ENCODE measurements at regions not wholly inside any gene's neighbourhood (a gene's known extent, or its start where the extent isn't known, plus 50 kb on each side); places are given as distances from the start of the nearest gene placed in this dataset.
A peak's percentile ranks its signal among the peaks of the same experiment; 100 is the strongest.

- intact Hi-C loops (cut with micrococcal nuclease; ENCODE audit: unreplicated experiment) = loop anchor here (5.0 kb wide), 3 partner anchors 166 to 281 kb away; no protein-coding TSS in a partner anchor
- Histone ChIP-seq H3K4me1 (ENCODE audit: insufficient read depth, low read length) (no peaks in the 10 kb centered on the region), H3K4me2 (ENCODE audit: low read depth, low read length) (no peak overlapping the region), H3K9ac (ENCODE audit: insufficient read depth, low read depth, low read length) (no peak overlapping the region), H3K27ac (ENCODE audit: extremely low read length, insufficient read depth, low read length) (no peak overlapping the region), H3K79me2 (ENCODE audit: insufficient read depth, low read length) (no peaks in the 10 kb centered on the region), H3K36me3 (replicated peaks in 1 of 2; ENCODE audit: control insufficient read depth in 1 of 2, insufficient read depth in 2 of 2, low read length in 2 of 2) (no peaks in the 10 kb centered on the region), H3K4me3 (replicated peaks in 1 of 3; ENCODE audit: insufficient read depth in 1 of 3, low read depth in 2 of 3, low read length in 3 of 3) (no peak overlapping the region), H2AFZ (ENCODE audit: low read length) (no peak overlapping the region), H3K9me3 (ENCODE audit: low read length) (no peaks in the 10 kb centered on the region), H3K27me3 (ENCODE audit: control insufficient read depth in 1 of 2, insufficient read depth in 2 of 2, low read length in 2 of 2) (no peaks in the 10 kb centered on the region), H4K20me1 (ENCODE audit: insufficient read depth, low read length) (no peaks in the 10 kb centered on the region)
- CTCF ChIA-PET (ENCODE audit: low intra/inter-chr PET ratio, low total read pairs) = interaction anchor here (1.8 kb wide), 1 partner anchor 186 kb away, joined by 6 read pairs; no protein-coding TSS in a partner anchor
- BruUV-seq (replicated peaks) = no TSS peak
- no peak for FAIRE-seq
- peak; percentile 42; the same call in 1 of the 3 replicates for ATAC-seq
- POLR2A ChIA-PET = no interaction called here
- WGBS (ENCODE audit: low lambda C conversion rate) = 4% methylated on average over 1 of the region's 1 CpG
- TF ChIP-seq ZNF224 (CRISPR knock-in tag; IDR thresholded peaks at IDR 0.05) (no peak), ZBTB34 (CRISPR knock-in tag; IDR thresholded peaks at IDR 0.05) (no peak), CTCF (CRISPR knock-in tag; IDR thresholded peaks at IDR 0.05) (peak; percentile 29; the same call in 1 of the 2 replicates), SMC3 (IDR thresholded peaks at IDR 0.05; ENCODE audit: low read length) (peak; percentile 45; the same call in 1 of the 2 replicates), CBX5 (CRISPR knock-in tag; IDR thresholded peaks at IDR 0.05; ENCODE audit: borderline replicate concordance) (no peak), ZNF691 (CRISPR knock-in tag; IDR thresholded peaks at IDR 0.05; ENCODE audit: borderline replicate concordance, low read depth) (no peak), PCBP2 (optimal IDR thresholded peaks at IDR 0.05; ENCODE audit: low read depth, low read length, poor library complexity, severe bottlenecking) (no peak), SALL2 (CRISPR knock-in tag; IDR thresholded peaks at IDR 0.05) (no peak), STAG1 (CRISPR knock-in tag; IDR thresholded peaks at IDR 0.05) (peak; percentile 51)
- DNase-seq (ENCODE audit: low spot score) = peak; percentile 2
- in situ Hi-C loops (cut with HindIII; ENCODE audit: extremely low pct_ligation_motif_present, low pct_unique_long_range_greater_than_20kb) = no loop called here
Observed at GRCh38 chr13:108508263-108508662, 121.1 kb upstream of the MYO16 start.
